Endothelial cell of umbilical vein (primary cell): ENCODE measurements at regions not wholly inside any gene's neighbourhood (a gene's known extent, or its start where the extent isn't known, plus 50 kb on each side); places are given as distances from the start of the nearest gene placed in this dataset.
"Not testable (repeated sequence)": the region's sequence is repeated elsewhere in the genome, so short reads cannot be mapped to it uniquely, and the experiment has no call there.

Experiments
- BruUV-seq: library from RNA; stranded (reverse); fragments of 400-500 nt; replicated peaks from 2 replicates; lab custom pipeline; 2021; lab: Mats Ljungman, UMichigan
- CTCF ChIA-PET: fragments of 300-600, 350-600 bp; sonication (Branson Sonifier 250); formaldehyde crosslinking; loops from one replicate; lab custom pipeline; 2021; ENCODE audit warnings: antibody characterized with exemption, inconsistent platforms; lab: Charles Lee
- POLR2A ChIA-PET: fragments of 300-600, 350-600 bp; sonication (Branson Sonifier 250); formaldehyde crosslinking; loops from one replicate; lab custom pipeline; 2021; ENCODE audit warnings: antibody characterized with exemption, inconsistent platforms; lab: Charles Lee
- DNase-seq: peaks from one replicate; pipeline ENCODE4 v3.0.0-alpha.2; 2011; ENCODE audit warnings: low read depth, low spot score
- FAIRE-seq: peaks from 2 replicates; lab custom pipeline; 2011; peaks lifted over from hg19 to GRCh38; lab: Jason Lieb, UNC
- H2AFZ ChIP-seq: 2 replicates; pipeline ENCODE4 v1.6.0; 2012; ENCODE audit warnings: low read depth, low read length, control low read depth, inconsistent platforms
- H3K27ac ChIP-seq: 2 replicates; pipeline ENCODE4 v1.5.1; 2011; ENCODE audit warnings: low read depth, mild to moderate bottlenecking, control low read depth, low read length, moderate library complexity; ENCODE audit not compliant: insufficient read depth
- H3K27me3 ChIP-seq, 2 experiments: 2 replicates each; pipeline versions ENCODE4 v1.6.0 to v1.6.1; 2011; ENCODE audit warnings: low read length in 2 of 2, mixed read lengths in 1 of 2; ENCODE audit not compliant: control insufficient read depth in 2 of 2, insufficient read depth in 2 of 2
- H3K36me3 ChIP-seq, 2 experiments: 2 replicates in 1 of 2; 3 replicates in 1 of 2; pipeline ENCODE4 v1.5.1; 2011; ENCODE audit warnings: low read length in 2 of 2, mild to moderate bottlenecking in 1 of 2, moderate library complexity in 1 of 2; ENCODE audit not compliant: control insufficient read depth in 2 of 2, insufficient read depth in 2 of 2; ENCODE audit errors: extremely low read depth in 1 of 2
- H3K4me1 ChIP-seq: 3 replicates; pipeline ENCODE4 v1.5.1; 2011; ENCODE audit warnings: mild to moderate bottlenecking, low read length; ENCODE audit not compliant: control insufficient read depth, insufficient read depth; ENCODE audit errors: extremely low read depth
- H3K4me2 ChIP-seq: 2 replicates; pipeline ENCODE4 v1.6.1; 2011; ENCODE audit warnings: low read length, control low read depth, mixed read lengths; ENCODE audit not compliant: insufficient read depth
- H3K4me3 ChIP-seq, 3 experiments: fragments of 200-600 bp in 1 of 3; sonication (generic), shearing (Covaris generic) in 1 of 3; replicated peaks in 1 of 3; 2 replicates each; pipeline ENCODE4 v1.5.1; 2011 to 2016; ENCODE audit warnings: control low read depth in 3 of 3, low read length in 3 of 3, mild to moderate bottlenecking in 2 of 3, inconsistent platforms in 1 of 3, low read depth in 1 of 3, moderate library complexity in 1 of 3; ENCODE audit not compliant: insufficient read depth in 1 of 3
- H3K79me2 ChIP-seq: 2 replicates; pipeline ENCODE4 v1.6.0; 2012; ENCODE audit warnings: low read length, inconsistent platforms; ENCODE audit not compliant: control insufficient read depth, insufficient read depth
- H3K9ac ChIP-seq: replicated peaks from 2 replicates; pipeline ENCODE3; 2011; ENCODE audit warnings: low read length, control low read depth; ENCODE audit not compliant: insufficient read depth; ENCODE audit errors: extremely low read depth
- H3K9me1 ChIP-seq: replicated peaks from 3 replicates; pipeline ENCODE4 v1.6.0; 2011; ENCODE audit warnings: mild to moderate bottlenecking, low read length; ENCODE audit not compliant: control insufficient read depth, insufficient read depth; ENCODE audit errors: extremely low read depth
- H3K9me3 ChIP-seq: replicated peaks from 2 replicates; pipeline ENCODE4 v1.5.1; 2012; ENCODE audit warnings: low read length, inconsistent platforms; ENCODE audit not compliant: control insufficient read depth, insufficient read depth
- H4K20me1 ChIP-seq: replicated peaks from 2 replicates; pipeline ENCODE3; 2011; ENCODE audit warnings: mild to moderate bottlenecking, low read length; ENCODE audit not compliant: control insufficient read depth, insufficient read depth; ENCODE audit errors: extremely low read depth
- CTCF ChIP-seq, 2 donors: IDR thresholded peaks; 1 replicate in 1 of 2; 2 replicates in 1 of 2; pipeline ENCODE4 v1.5.1; 2011; ENCODE audit warnings: low read length in 2 of 2, mild to moderate bottlenecking in 2 of 2, moderate library complexity in 2 of 2, control low read depth in 1 of 2, inconsistent platforms in 1 of 2, low read depth in 1 of 2; ENCODE audit not compliant: insufficient read depth in 1 of 2; ENCODE audit errors: extremely low read depth in 1 of 2
- EZH2 ChIP-seq: IDR thresholded peaks from 2 replicates; pipeline ENCODE4 v1.6.1; 2012; ENCODE audit warnings: borderline replicate concordance, low read depth, mild to moderate bottlenecking, moderate library complexity, low read length, inconsistent platforms; ENCODE audit not compliant: severe bottlenecking
- FOS ChIP-seq: IDR thresholded peaks from 2 replicates; pipeline ENCODE4 v1.6.1; 2011; ENCODE audit warnings: mild to moderate bottlenecking, low read length, moderate library complexity, borderline replicate concordance; ENCODE audit not compliant: insufficient read depth
- GATA2 ChIP-seq: IDR thresholded peaks from 2 replicates; pipeline ENCODE4 v1.7.0; 2011; ENCODE audit warnings: low read depth, mild to moderate bottlenecking, moderate library complexity, mixed read lengths, low read length; ENCODE audit not compliant: insufficient read length, insufficient read depth
- JUN ChIP-seq: IDR thresholded peaks from 2 replicates; pipeline ENCODE4 v1.6.1; 2011; ENCODE audit warnings: borderline replicate concordance, low read depth; ENCODE audit not compliant: insufficient read length, insufficient read depth
- MYC ChIP-seq: IDR thresholded peaks from one replicate; pipeline ENCODE4 v1.6.1; 2011; ENCODE audit warnings: mild to moderate bottlenecking, low read depth, low read length
- POLR2A ChIP-seq: IDR thresholded peaks from 2 replicates; pipeline ENCODE4 v1.6.1; 2012; ENCODE audit warnings: low read depth, mild to moderate bottlenecking, control low read depth, low read length
- POLR2AphosphoS5 ChIP-seq: IDR thresholded peaks from 2 replicates; pipeline ENCODE4 v1.6.1; 2012; ENCODE audit warnings: low read depth, mild to moderate bottlenecking, control low read depth, low read length, moderate library complexity; ENCODE audit not compliant: insufficient read depth
- dilution Hi-C: fragments of 300-500 bp; cut with MboI; formaldehyde crosslinking; loops from one replicate; pipeline ENCODE4 v1.15.0; 2019; ENCODE audit warnings: low sequenced_read_pairs; ENCODE audit not compliant: extremely low pct_ligation_motif_present
- intact Hi-C: fragments of 100-400 bp; cut with micrococcal nuclease; formaldehyde crosslinking; loops from one replicate; pipeline ENCODE4 v1.10.0; 2022
- TF ChIP-seq, protein P1 (sequence below): IDR thresholded peaks from 2 replicates; pipeline ENCODE4 v1.6.1; 2011; ENCODE audit not compliant: insufficient read depth, insufficient read length

DNA sequence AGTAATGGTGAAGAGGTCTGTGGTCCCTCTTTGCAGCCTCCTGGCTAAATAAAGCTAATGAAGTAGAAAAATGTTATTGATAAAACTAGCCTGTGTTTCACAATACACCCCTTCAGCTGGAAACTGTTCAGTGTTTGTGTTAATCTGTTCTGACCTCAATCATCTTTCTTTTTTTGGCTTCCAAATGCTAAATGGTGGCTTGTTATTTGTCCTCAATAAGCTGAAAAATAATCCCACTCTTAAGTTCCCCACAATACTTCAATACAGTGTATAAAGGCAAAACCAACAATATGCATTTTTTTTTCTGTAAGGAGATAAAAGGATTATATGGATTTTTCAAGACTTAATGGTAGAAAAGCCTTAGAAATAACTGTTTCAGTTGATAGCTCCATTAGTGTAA lies 560.5 kb downstream of the TUSC1 start:
- DNase-seq, result no peak
- no peak overlapping the region for H3K4me3 ChIP-seq
- BruUV-seq, result no TSS peak
- no peaks in the 10 kb centered on the region for H3K9me3 ChIP-seq
- H3K79me2 ChIP-seq, result no peaks in the 10 kb centered on the region
- no peak overlapping the region for H3K9ac ChIP-seq
- no peak overlapping the region for H3K4me2 ChIP-seq
- dilution Hi-C loops, result no loop called here
- ChIA-PET CTCF (no interaction called here), POLR2A (no interaction called here)
- H3K27me3 ChIP-seq, result no peaks in the 10 kb centered on the region
- TF ChIP-seq MYC (no peak), GATA2 (no peak), FOS (no peak), CTCF (IDR thresholded peaks at IDR 0.05; ENCODE audit: extremely low read depth in 1 of 2, insufficient read depth in 1 of 2, low read depth in 1 of 2, low read length in 2 of 2) (no peak), POLR2A (no peak), EZH2 (no peak), JUN (no peak), POLR2AphosphoS5 (no peak)
- TF ChIP-seq, protein P1, sequence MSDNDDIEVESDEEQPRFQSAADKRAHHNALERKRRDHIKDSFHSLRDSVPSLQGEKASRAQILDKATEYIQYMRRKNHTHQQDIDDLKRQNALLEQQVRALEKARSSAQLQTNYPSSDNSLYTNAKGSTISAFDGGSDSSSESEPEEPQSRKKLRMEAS, result no peak
- H4K20me1 ChIP-seq, result no peaks in the 10 kb centered on the region
- H2AFZ ChIP-seq, result no peak overlapping the region
- H3K4me1 ChIP-seq, result no peaks in the 10 kb centered on the region
- no peaks in the 10 kb centered on the region for H3K36me3 ChIP-seq
- no peak overlapping the region for H3K27ac ChIP-seq
- FAIRE-seq, result no peak
- intact Hi-C loops, result no loop called here
- H3K9me1 ChIP-seq, result no peaks in the 10 kb centered on the region

DNA sequence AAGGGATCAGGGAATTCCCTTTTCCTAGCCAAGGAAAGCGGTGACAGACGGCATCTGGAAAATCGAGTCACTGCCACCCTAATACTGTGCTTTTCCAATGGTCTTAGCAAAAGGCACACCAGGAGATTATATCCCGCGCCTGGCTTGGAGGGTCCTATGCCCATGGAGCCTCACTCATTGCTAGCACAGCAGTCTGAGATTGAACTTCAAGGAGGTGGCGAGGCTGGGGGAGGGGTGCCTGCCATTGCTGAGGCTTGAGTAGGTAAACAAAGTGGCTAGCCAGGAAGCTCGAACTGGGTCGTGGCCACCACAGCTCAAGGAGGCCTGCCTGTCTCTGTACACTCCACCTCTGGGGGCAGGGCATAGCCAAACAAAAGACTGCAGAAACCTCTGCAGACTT lies 556.5 kb upstream of the IZUMO3 start:
- BruUV-seq, H3K9me1 ChIP-seq, H3K27me3 ChIP-seq, H3K9ac ChIP-seq, H3K36me3 ChIP-seq, H3K4me2 ChIP-seq, H3K4me1 ChIP-seq, H3K27ac ChIP-seq, dilution Hi-C loops, H2AFZ ChIP-seq, H3K9me3 ChIP-seq, H4K20me1 ChIP-seq, CTCF ChIA-PET, FAIRE-seq, H3K79me2 ChIP-seq, POLR2A ChIA-PET, DNase-seq, intact Hi-C loops, H3K4me3 ChIP-seq: not testable (repeated sequence)
